ENCODE measurements at regions not wholly inside any gene's neighbourhood (a gene's known extent, or its start where the extent isn't known, plus 50 kb on each side); places are given as distances from the start of the nearest gene placed in this dataset.

GRCh38 chr10:23718946-23719345 lies 280.1 kb downstream of the OTUD1 start:
- TF ChIP-seq, protein P1, sequence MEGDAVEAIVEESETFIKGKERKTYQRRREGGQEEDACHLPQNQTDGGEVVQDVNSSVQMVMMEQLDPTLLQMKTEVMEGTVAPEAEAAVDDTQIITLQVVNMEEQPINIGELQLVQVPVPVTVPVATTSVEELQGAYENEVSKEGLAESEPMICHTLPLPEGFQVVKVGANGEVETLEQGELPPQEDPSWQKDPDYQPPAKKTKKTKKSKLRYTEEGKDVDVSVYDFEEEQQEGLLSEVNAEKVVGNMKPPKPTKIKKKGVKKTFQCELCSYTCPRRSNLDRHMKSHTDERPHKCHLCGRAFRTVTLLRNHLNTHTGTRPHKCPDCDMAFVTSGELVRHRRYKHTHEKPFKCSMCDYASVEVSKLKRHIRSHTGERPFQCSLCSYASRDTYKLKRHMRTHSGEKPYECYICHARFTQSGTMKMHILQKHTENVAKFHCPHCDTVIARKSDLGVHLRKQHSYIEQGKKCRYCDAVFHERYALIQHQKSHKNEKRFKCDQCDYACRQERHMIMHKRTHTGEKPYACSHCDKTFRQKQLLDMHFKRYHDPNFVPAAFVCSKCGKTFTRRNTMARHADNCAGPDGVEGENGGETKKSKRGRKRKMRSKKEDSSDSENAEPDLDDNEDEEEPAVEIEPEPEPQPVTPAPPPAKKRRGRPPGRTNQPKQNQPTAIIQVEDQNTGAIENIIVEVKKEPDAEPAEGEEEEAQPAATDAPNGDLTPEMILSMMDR (conservative IDR thresholded peaks at IDR 0.05; ENCODE audit: low read length): no peak
- TF ChIP-seq EZH2phosphoT487 (IDR thresholded peaks at IDR 0.05; ENCODE audit: borderline replicate concordance): no peak
